ENCODE measurements at regions not wholly inside any gene's neighbourhood (a gene's known extent, or its start where the extent isn't known, plus 50 kb on each side); places are given as distances from the start of the nearest gene placed in this dataset.

- H3K36me3 ChIP-seq: no peaks in the 10 kb centered on the region
- H3K27me3 ChIP-seq: no peaks in the 10 kb centered on the region
- TF ChIP-seq, protein P1, sequence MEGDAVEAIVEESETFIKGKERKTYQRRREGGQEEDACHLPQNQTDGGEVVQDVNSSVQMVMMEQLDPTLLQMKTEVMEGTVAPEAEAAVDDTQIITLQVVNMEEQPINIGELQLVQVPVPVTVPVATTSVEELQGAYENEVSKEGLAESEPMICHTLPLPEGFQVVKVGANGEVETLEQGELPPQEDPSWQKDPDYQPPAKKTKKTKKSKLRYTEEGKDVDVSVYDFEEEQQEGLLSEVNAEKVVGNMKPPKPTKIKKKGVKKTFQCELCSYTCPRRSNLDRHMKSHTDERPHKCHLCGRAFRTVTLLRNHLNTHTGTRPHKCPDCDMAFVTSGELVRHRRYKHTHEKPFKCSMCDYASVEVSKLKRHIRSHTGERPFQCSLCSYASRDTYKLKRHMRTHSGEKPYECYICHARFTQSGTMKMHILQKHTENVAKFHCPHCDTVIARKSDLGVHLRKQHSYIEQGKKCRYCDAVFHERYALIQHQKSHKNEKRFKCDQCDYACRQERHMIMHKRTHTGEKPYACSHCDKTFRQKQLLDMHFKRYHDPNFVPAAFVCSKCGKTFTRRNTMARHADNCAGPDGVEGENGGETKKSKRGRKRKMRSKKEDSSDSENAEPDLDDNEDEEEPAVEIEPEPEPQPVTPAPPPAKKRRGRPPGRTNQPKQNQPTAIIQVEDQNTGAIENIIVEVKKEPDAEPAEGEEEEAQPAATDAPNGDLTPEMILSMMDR (IDR thresholded peaks at IDR 0.05): no peak
- no peaks in the 10 kb centered on the region for H3K4me1 ChIP-seq
- H3K4me3 ChIP-seq: no peak overlapping the region
- intact Hi-C loops (cut with DNase I): no loop called here
- no peak for DNase-seq (ENCODE audit: low spot score in 2 of 2)
- H3K9me3 ChIP-seq: no peaks in the 10 kb centered on the region
- no peak overlapping the region for H3K27ac ChIP-seq
These were observed 789.9 kb upstream of the MIR17HG start for GRCh38 chr13:90557626-90558025.

DNA sequence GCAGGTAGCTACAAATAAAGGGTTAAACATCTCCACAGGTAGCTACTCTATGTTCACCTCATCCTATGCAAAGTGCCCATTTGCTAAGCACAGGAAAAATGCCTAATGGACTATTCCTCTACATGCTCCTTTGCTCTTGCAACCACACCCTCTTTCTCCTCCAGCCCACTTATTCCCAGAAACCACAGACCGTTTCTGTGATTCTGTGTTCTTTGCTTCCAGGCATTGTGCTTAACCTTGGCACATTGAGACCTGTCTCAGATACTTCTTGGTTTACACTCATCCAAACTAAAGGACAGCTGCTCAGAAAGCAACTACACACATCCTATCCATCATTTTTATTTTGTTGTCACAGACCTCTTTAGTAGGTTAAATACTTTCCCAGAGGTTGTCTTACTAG lies 785.0 kb upstream of the MIR17HG start:
- intact Hi-C loops (cut with DNase I): no loop called here
- Histone ChIP-seq H3K9me3 (no peaks in the 10 kb centered on the region), H3K27me3 (no peaks in the 10 kb centered on the region), H3K4me1 (no peaks in the 10 kb centered on the region), H3K4me3 (no peak overlapping the region), H3K27ac (no peak overlapping the region), H3K36me3 (no peaks in the 10 kb centered on the region)
- TF ChIP-seq, protein P1 (IDR thresholded peaks at IDR 0.05): no peak
- DNase-seq (ENCODE audit: low spot score in 2 of 2): no peak

- intact Hi-C loops (cut with DNase I): no loop called here
- TF ChIP-seq, protein P1 (IDR thresholded peaks at IDR 0.05): no peak
- DNase-seq (ENCODE audit: low spot score in 2 of 2): no peak
- Histone ChIP-seq H3K9me3 (no peaks in the 10 kb centered on the region), H3K4me1 (no peaks in the 10 kb centered on the region), H3K27ac (no peak overlapping the region), H3K4me3 (no peak overlapping the region), H3K27me3 (no peaks in the 10 kb centered on the region), H3K36me3 (no peaks in the 10 kb centered on the region)
These were observed 783.4 kb upstream of the MIR17HG start for GRCh38 chr13:90564096-90564495.

DNA sequence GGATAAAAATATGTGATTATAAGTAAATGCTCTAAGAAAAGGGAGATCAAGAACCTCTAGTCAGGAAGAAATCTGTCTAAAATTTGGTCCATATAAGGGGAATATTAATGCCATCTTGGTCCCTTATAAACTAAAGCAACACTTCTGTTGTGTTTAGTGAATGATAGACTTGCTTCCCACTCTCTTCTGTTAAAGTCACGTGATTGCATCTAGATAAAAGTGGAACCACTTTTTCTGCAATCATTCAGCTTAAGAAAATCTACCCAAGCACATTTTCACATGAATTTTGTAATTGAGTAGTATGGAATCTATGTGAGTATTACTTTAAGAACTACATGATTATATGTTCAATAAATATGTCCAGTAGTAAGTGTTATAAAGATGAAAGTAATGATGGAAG lies 782.9 kb upstream of the MIR17HG start:
- Histone ChIP-seq H3K9me3 (no peaks in the 10 kb centered on the region), H3K27ac (no peak overlapping the region), H3K4me1 (no peaks in the 10 kb centered on the region), H3K27me3 (no peaks in the 10 kb centered on the region), H3K36me3 (no peaks in the 10 kb centered on the region), H3K4me3 (no peak overlapping the region)
- intact Hi-C loops (cut with DNase I): no loop called here
- TF ChIP-seq, protein P1 (IDR thresholded peaks at IDR 0.05): no peak
- DNase-seq (ENCODE audit: low spot score in 2 of 2): no peak

DNA sequence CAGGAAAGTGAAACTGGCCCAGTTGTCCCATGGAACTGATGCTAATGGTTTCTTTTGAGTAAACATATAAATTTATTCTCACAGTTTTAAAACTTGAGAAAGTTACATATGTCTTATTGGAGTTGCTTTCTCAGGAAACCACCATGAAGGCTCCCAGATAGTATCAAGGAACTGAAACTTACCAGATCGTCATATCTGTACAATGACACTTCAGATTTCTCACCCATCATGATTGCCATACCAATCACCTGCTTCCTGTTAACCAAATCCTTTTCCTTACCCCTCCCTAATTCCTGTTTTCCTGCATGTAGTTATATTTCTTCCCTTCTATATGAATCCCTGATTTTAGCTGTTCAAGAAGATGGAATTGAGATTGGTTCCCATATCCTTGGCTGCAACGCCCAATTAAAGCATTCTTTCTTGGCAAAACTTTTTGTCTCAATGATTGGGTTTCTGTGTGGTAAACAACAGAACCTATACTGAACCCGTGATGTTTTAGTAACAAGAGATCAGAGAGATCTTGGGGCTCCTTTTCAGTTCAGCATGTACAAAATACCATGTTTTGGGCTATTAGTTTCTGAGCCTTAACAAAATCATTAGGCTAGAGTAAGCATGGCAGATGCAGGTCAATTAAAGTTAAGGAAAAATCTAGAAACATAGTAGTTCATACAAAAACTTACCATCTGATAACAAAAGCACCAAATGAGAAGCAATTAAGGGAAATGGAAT lies 781.3 kb upstream of the MIR17HG start:
- no peak for DNase-seq (ENCODE audit: low spot score in 2 of 2)
- TF ChIP-seq, protein P1 (IDR thresholded peaks at IDR 0.05): no peak
- intact Hi-C loops (cut with DNase I): no loop called here
- H3K9me3 ChIP-seq: no peaks in the 10 kb centered on the region
- no peaks in the 10 kb centered on the region for H3K4me1 ChIP-seq
- H3K27me3 ChIP-seq: no peaks in the 10 kb centered on the region
- no peak overlapping the region for H3K27ac ChIP-seq
- H3K4me3 ChIP-seq: no peak overlapping the region
- no peaks in the 10 kb centered on the region for H3K36me3 ChIP-seq

GRCh38 chr13:90568165-90568564 lies 779.3 kb upstream of the MIR17HG start:
- intact Hi-C loops (cut with DNase I): no loop called here
- Histone ChIP-seq H3K36me3 (no peaks in the 10 kb centered on the region), H3K4me3 (no peak overlapping the region), H3K27ac (no peak overlapping the region), H3K27me3 (no peaks in the 10 kb centered on the region), H3K9me3 (no peaks in the 10 kb centered on the region), H3K4me1 (no peaks in the 10 kb centered on the region)
- DNase-seq (ENCODE audit: low spot score in 2 of 2): no peak
- TF ChIP-seq, protein P1 (IDR thresholded peaks at IDR 0.05): no peak
